Stimulated activated CD8-positive, alpha-beta memory T cell treated with anti-CD3 and anti-CD28 coated beads, Interleukin-12 subunit alpha, Interleukin-12 subunit beta, amount 100 ng/mL, for 24 hours (primary cell): ENCODE measurements at regions not wholly inside any gene's neighbourhood (a gene's known extent, or its start where the extent isn't known, plus 50 kb on each side); places are given as distances from the start of the nearest gene placed in this dataset.
"Not testable (repeated sequence)": the region's sequence is repeated elsewhere in the genome, so short reads cannot be mapped to it uniquely, and the experiment has no call there.

Experiments used
- DNase-seq: peaks from one replicate; pipeline ENCODE4 v3.0.0-alpha.2; 2020; ENCODE audit errors: extremely low read depth

- no peak for DNase-seq
Observed at GRCh38 chr6:155530219-155530834, 74.7 kb upstream of the NOX3 start.

DNA sequence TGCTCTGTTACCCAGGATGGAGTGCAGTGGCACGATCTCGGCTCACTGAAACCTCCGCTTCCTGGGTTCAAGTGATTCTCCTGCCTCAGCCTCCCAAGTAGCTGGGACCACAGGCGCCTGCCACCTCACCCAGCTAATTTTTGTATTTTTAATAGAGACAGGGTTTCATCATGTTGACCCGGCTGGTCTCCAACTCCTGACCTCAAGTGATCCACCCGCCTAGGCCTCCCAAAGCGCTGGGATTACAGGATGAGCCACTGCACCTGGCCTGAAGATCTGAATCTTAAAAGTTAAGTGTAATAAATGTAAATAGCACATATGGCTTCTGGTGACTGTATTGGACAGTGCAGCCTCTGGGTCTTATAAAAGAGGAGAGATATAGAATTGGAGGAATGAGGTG, 74.2 kb upstream of the NOX3 start:
- DNase-seq, result not testable (repeated sequence)

- no peak for DNase-seq
Observed at GRCh38 chr6:155528982-155529453, 73.4 kb upstream of the NOX3 start.

GRCh38 chr6:155528335-155528734, 72.7 kb upstream of the NOX3 start:
- DNase-seq, result no peak

DNA sequence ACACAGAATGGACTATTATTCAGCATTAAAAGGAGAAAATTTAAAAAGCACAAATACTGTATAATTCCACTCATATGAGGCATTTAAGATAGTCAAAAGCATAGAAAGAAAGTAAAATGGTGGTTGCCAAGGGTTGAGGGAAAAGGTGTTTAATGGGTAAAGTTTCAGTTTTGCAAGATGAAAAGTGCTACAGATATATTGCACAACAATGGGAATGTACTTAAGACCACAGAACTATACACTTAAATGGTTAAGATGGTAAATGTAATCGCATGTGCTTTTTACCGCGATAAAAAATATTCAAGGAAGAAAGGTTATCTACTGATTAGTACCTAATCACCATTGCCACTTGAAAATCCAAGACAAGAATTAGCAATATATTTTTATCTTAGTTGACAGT, 71.8 kb upstream of the NOX3 start:
- no peak for DNase-seq

DNA sequence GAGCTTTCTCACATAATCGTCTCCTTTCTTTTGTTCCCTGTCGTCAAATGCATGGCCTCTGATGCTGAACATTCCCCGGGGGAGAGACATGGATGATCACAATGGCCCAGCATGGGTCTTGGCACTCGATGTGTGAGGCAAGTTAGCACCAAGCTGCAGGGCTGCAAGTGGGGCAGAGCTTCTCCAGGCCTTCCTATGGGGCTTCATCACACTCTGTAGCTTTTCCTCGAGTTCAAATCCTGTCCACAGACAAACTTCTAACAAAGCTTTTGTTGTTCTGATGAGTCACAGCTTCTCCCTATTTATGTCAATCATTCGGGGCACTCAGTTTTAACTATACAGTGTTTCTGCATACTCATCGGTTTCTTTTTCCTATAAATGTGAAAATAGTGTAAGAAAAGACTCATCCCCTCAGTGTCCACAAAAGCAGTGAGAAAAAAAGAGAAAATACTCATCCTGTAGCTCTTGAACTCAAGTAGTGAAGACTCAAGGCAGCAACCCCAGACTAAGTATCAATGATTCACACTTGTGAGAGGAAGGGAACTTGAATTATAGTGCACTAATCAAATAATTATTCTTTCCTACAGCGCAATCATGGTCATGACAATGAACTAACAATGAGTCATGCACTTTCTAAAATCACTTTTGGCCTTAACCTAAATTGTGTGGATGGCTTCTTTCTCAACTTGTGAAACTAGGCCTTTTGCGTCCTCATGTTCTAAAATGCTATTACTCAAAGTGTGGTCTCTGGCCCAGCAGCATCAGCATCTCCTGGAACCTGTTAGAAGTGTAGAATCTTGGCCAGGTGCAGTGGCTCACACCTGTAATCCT, 68.4 kb upstream of the NOX3 start:
- DNase-seq, result no peak

DNA sequence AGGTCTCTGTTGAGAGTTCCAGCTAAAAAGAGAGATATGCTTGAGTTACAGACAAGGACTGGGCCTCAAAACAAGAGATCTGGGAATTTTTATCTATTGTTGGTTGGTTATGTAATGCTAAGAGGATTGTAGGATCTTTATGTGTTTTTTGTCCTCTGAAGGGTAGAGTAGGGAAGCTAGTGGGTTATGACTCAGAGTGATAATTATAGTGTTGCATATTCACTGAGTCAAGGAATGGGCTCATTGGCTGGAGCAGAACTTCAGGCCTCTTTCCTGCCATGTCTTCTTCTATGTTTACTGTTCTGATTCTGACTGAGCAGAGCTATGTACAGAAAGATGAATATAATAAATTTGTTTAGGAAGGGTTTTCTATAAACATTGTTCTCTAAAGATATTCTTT, 66.1 kb upstream of the NOX3 start:
- DNase-seq, result no peak

GRCh38 chr6:155520078-155520477, 64.4 kb upstream of the NOX3 start:
- no peak for DNase-seq

DNA sequence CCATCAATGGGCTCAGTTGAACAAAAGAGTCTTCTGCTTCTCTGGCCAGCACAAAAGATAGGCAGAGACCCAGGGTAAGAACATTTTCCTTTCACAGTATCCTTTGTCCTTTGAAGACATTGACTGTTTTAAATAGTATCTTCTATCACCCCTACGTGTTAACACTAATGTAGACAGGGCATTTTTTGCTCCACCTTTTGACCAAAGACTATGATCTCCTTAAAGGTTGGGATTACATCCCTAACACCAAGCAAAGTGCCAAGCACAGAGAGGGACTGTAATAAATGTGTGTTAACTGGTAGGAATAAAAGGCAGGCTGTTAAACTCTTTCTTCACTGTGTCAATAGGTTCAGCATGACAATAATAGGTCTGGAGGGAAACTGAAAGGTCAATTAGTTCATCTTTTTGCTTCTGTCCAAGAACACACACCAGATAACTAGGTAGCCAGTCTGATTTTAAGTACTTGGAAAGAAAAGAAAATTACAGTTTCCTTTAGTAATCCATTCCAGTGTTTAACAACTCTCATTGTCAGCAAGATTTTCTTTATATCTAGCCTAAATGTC, 63.6 kb upstream of the NOX3 start:
- no peak for DNase-seq

GRCh38 chr6:155517294-155517693, 61.7 kb upstream of the NOX3 start:
- DNase-seq, result no peak

DNA sequence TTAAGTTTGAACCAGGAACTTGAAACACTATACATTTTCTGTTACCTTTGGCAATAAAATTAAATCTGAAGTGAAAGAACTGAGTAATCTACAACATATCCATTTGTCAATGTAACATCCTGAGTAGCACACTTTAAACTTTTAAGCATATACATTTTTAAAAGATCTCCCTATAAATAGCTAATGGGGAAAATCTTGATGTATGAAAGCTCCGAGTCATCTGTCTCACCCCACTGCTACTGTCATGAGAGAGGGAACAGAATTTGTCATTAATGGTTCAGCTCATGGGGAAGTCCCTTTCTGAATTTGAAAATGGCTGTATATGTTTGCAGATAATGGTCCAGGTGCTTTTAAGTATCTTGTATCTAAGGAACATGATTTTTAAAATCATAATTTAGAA, 55.2 kb upstream of the NOX3 start:
- DNase-seq, result no peak

- no peak for DNase-seq
Observed at GRCh38 chr6:155509743-155510475, 54.3 kb upstream of the NOX3 start.

DNA sequence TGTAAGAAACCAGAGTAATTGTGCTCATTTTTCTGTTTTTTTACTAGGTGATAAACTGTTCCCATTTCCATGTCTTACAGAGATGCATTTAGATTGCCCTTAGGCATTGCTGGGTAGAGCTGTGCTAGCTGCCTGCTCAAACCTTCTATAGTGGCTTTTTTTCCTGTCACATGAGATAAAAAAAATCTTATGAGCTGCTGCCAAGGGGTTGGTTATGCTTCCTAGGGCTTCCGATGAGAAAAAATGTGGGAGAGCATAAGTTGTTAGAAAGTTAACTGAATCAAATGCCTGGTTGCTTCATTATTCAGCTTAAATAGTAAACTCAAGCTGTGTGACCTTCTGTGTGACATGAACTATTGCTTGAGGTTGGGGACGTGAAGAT, 50.0 kb upstream of the NOX3 start:
- DNase-seq, result no peak
